A673 (cell line): ENCODE measurements at regions not wholly inside any gene's neighbourhood (a gene's known extent, or its start where the extent isn't known, plus 50 kb on each side); places are given as distances from the start of the nearest gene placed in this dataset.

ENCODE experiments used
- EZH2 ChIP-seq: fragments of 200-600 bp; sonication (generic); IDR thresholded peaks from 2 replicates; pipeline ENCODE4 v1.6.1; 2017; ENCODE audit warnings: borderline replicate concordance, low read depth, mild to moderate bottlenecking, mixed read lengths, antibody characterized with exemption, low read length; ENCODE audit not compliant: poor library complexity, severe bottlenecking
- TF ChIP-seq, protein P1 (sequence below): fragments of 300-800, 200-600 bp; sonication (generic); conservative IDR thresholded peaks from 2 replicates; pipeline ENCODE4 v1.5.1; 2017; ENCODE audit warnings: low read depth, mild to moderate bottlenecking, antibody characterized with exemption, low read length, moderate library complexity, mixed read lengths

DNA sequence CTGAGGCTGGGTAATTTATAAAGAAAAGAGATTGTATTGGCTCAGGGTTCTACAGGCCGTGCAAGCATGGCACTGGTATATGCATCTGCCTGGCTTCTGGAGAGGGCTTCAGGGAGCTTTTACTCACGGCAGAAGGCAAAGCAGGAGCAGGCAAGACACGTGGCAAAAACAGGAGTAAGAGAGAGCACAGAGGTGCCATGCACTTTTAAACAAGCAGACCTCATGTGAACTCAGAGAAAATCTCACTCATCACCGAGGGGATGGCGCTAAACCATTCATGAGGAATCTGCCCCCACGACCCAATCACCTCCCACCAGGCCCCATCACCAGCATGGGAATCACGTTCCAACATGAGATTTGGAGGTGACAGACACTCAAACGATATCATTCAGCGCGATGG, 400.7 kb upstream of the RUNX1 start:
- no peak for TF ChIP-seq EZH2
- TF ChIP-seq, protein P1, sequence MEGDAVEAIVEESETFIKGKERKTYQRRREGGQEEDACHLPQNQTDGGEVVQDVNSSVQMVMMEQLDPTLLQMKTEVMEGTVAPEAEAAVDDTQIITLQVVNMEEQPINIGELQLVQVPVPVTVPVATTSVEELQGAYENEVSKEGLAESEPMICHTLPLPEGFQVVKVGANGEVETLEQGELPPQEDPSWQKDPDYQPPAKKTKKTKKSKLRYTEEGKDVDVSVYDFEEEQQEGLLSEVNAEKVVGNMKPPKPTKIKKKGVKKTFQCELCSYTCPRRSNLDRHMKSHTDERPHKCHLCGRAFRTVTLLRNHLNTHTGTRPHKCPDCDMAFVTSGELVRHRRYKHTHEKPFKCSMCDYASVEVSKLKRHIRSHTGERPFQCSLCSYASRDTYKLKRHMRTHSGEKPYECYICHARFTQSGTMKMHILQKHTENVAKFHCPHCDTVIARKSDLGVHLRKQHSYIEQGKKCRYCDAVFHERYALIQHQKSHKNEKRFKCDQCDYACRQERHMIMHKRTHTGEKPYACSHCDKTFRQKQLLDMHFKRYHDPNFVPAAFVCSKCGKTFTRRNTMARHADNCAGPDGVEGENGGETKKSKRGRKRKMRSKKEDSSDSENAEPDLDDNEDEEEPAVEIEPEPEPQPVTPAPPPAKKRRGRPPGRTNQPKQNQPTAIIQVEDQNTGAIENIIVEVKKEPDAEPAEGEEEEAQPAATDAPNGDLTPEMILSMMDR: no peak
